ENCODE measurements at regions not wholly inside any gene's neighbourhood (a gene's known extent, or its start where the extent isn't known, plus 50 kb on each side); places are given as distances from the start of the nearest gene placed in this dataset.

DNA sequence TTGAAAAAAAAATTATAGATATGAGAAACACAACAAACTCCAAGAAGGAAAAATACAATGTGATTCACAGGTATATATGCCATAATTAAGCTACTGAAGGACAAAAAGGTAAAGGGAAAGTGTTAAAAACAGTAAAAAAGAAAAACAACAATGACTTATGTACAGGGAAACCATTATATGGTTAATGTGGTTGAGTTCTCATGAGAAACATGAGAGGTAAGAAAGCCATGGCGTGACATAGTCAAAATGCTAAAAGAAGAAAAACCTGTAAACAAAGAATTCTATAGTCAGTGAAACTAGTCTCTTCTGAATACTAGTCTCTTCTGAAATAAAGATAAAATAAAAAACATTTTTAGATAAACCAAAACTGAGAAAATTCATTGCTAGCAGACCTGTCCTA lies 109.1 kb downstream of the NEDD1 start:
- TF ChIP-seq CTCF (IDR thresholded peaks at IDR 0.05; ENCODE audit: extremely low read depth in 1 of 2, insufficient read depth in 1 of 2, low read depth in 1 of 2, low read length in 2 of 2) (no peak), EZH2 (IDR thresholded peaks at IDR 0.05; ENCODE audit: borderline replicate concordance, low read depth, low read length, severe bottlenecking) (no peak), POLR2AphosphoS5 (IDR thresholded peaks at IDR 0.05; ENCODE audit: insufficient read depth, low read depth, low read length) (no peak), JUN (IDR thresholded peaks at IDR 0.05; ENCODE audit: borderline replicate concordance, insufficient read depth, insufficient read length, low read depth) (no peak)
